ENCODE measurements at regions not wholly inside any gene's neighbourhood (a gene's known extent, or its start where the extent isn't known, plus 50 kb on each side); places are given as distances from the start of the nearest gene placed in this dataset.

GRCh38 chr1:79638382-79638781 lies 631.9 kb upstream of the ADGRL4 start:
- DNase-seq: no peak
- intact Hi-C loops (cut with micrococcal nuclease): no loop called here
- no peak for ATAC-seq

- intact Hi-C loops (cut with micrococcal nuclease): no loop called here
- no peak for ATAC-seq
Observed at GRCh38 chr1:79633456-79633855, 626.9 kb upstream of the ADGRL4 start.

GRCh38 chr1:79629414-79629813 lies 622.9 kb upstream of the ADGRL4 start:
- intact Hi-C loops (cut with micrococcal nuclease): no loop called here
- DNase-seq (no peak), ATAC-seq (no peak)

More at GRCh38 chr1:79633456-79633855, 626.9 kb upstream of the ADGRL4 start:
- DNase-seq: no peak

- intact Hi-C loops (cut with micrococcal nuclease): no loop called here
- DNase-seq (no peak), ATAC-seq (no peak)
Observed at GRCh38 chr1:79617777-79618176, 611.2 kb upstream of the ADGRL4 start.

GRCh38 chr1:79614762-79615161 lies 608.2 kb upstream of the ADGRL4 start:
- DNase-seq: no peak
- no peak for ATAC-seq
- intact Hi-C loops (cut with micrococcal nuclease): no loop called here

GRCh38 chr1:79614106-79614505 lies 607.6 kb upstream of the ADGRL4 start:
- no peak for DNase-seq
- intact Hi-C loops (cut with micrococcal nuclease): no loop called here
- ATAC-seq: no peak

GRCh38 chr1:79613046-79613445 lies 606.5 kb upstream of the ADGRL4 start:
- DNase-seq (no peak), ATAC-seq (no peak)
- intact Hi-C loops (cut with micrococcal nuclease): no loop called here

GRCh38 chr1:79604490-79605198 lies 598.1 kb upstream of the ADGRL4 start:
- intact Hi-C loops (cut with micrococcal nuclease): no loop called here
- DNase-seq (no peak), ATAC-seq (no peak)

GRCh38 chr1:79603843-79604242 lies 597.3 kb upstream of the ADGRL4 start:
- no peak for ATAC-seq
- intact Hi-C loops (cut with micrococcal nuclease): no loop called here
- no peak for DNase-seq

GRCh38 chr1:79599257-79599656 lies 592.7 kb upstream of the ADGRL4 start:
- ATAC-seq (no peak), DNase-seq (no peak)
- intact Hi-C loops (cut with micrococcal nuclease): no loop called here

- intact Hi-C loops (cut with micrococcal nuclease): no loop called here
- ATAC-seq (no peak), DNase-seq (no peak)
Observed at GRCh38 chr1:79595931-79596330, 589.4 kb upstream of the ADGRL4 start.

GRCh38 chr1:79594121-79594698 lies 587.7 kb upstream of the ADGRL4 start:
- intact Hi-C loops (cut with micrococcal nuclease): no loop called here
- no peak for ATAC-seq
- DNase-seq: no peak

GRCh38 chr1:79592707-79593106 lies 586.2 kb upstream of the ADGRL4 start:
- intact Hi-C loops (cut with micrococcal nuclease): no loop called here
- no peak for ATAC-seq
- DNase-seq: no peak

- ATAC-seq: no peak
- no peak for DNase-seq
- intact Hi-C loops (cut with micrococcal nuclease): no loop called here
Observed at GRCh38 chr1:79588719-79589118, 582.2 kb upstream of the ADGRL4 start.

- DNase-seq: no peak
- ATAC-seq: no peak
- intact Hi-C loops (cut with micrococcal nuclease): no loop called here
Observed at GRCh38 chr1:79587229-79587628, 580.7 kb upstream of the ADGRL4 start.

- intact Hi-C loops (cut with micrococcal nuclease): no loop called here
- no peak for DNase-seq
Observed at GRCh38 chr1:79585801-79586200, 579.3 kb upstream of the ADGRL4 start.

GRCh38 chr1:79575424-79575823 lies 568.9 kb upstream of the ADGRL4 start:
- no peak for DNase-seq
- intact Hi-C loops (cut with micrococcal nuclease): no loop called here

More at GRCh38 chr1:79585801-79586200, 579.3 kb upstream of the ADGRL4 start:
- ATAC-seq: no peak

GRCh38 chr1:79568411-79568810 lies 561.9 kb upstream of the ADGRL4 start:
- intact Hi-C loops (cut with micrococcal nuclease): no loop called here

More at GRCh38 chr1:79575424-79575823, 568.9 kb upstream of the ADGRL4 start:
- no peak for ATAC-seq

GRCh38 chr1:79561521-79561978 lies 555.0 kb upstream of the ADGRL4 start:
- DNase-seq: no peak
- no peak for ATAC-seq
- intact Hi-C loops (cut with micrococcal nuclease): no loop called here

More at GRCh38 chr1:79568411-79568810, 561.9 kb upstream of the ADGRL4 start:
- ATAC-seq (no peak), DNase-seq (no peak)

- intact Hi-C loops (cut with micrococcal nuclease): no loop called here
- no peak for DNase-seq
Observed at GRCh38 chr1:79556189-79556588, 549.7 kb upstream of the ADGRL4 start.

GRCh38 chr1:79554688-79555087 lies 548.2 kb upstream of the ADGRL4 start:
- ATAC-seq (no peak), DNase-seq (no peak)
- intact Hi-C loops (cut with micrococcal nuclease): no loop called here

More at GRCh38 chr1:79556189-79556588, 549.7 kb upstream of the ADGRL4 start:
- ATAC-seq: no peak

Measured in left ventricle myocardium superior (tissue), 1 donor.